ENCODE measurements at regions not wholly inside any gene's neighbourhood (a gene's known extent, or its start where the extent isn't known, plus 50 kb on each side); places are given as distances from the start of the nearest gene placed in this dataset.

GRCh38 chr13:59408738-59409137, 755.0 kb downstream of the DIAPH3 start:
- TF ChIP-seq CTCF (IDR thresholded peaks at IDR 0.05; ENCODE audit: insufficient read depth, low read length) = no peak
- no peak for TF ChIP-seq REST (IDR thresholded peaks at IDR 0.05; ENCODE audit: insufficient replicate concordance, low read depth)

All from HL-60 (cell line).